ENCODE measurements at regions not wholly inside any gene's neighbourhood (a gene's known extent, or its start where the extent isn't known, plus 50 kb on each side); places are given as distances from the start of the nearest gene placed in this dataset.
A peak's percentile ranks its signal among the peaks of the same experiment; 100 is the strongest.

- Histone ChIP-seq H3K4me3 (ENCODE audit: low read length in 2 of 2) (no peak overlapping the region), H3K9me3 (ENCODE audit: control insufficient read depth in 2 of 2, insufficient read depth in 1 of 2, low read length in 1 of 2) (peaks cover 0 to 5% of the 10 kb centered on the region in 2 donors), H3K27ac (ENCODE audit: low read depth in 1 of 2, low read length in 1 of 2) (no peak overlapping the region), H3K36me3 (ENCODE audit: control insufficient read depth in 2 of 2, insufficient read depth in 2 of 2, low read length in 1 of 2) (no peaks in the 10 kb centered on the region), H3K4me1 (ENCODE audit: control insufficient read depth in 2 of 2, insufficient read depth in 2 of 2, low read length in 2 of 2) (peaks cover 0 to 3% of the 10 kb centered on the region in 2 donors), H3K27me3 (ENCODE audit: control insufficient read depth in 2 of 2, insufficient read depth in 1 of 2, low read length in 1 of 2) (no peaks in the 10 kb centered on the region)
- no peak for DNase-seq (ENCODE audit: low read depth in 6 of 9, low spot score in 9 of 9)
- 98% methylated on average over 3 of the region's 3 CpGs for WGBS
Observed at GRCh38 chr15:91456921-91457320, 356.9 kb downstream of the SV2B start.

DNA sequence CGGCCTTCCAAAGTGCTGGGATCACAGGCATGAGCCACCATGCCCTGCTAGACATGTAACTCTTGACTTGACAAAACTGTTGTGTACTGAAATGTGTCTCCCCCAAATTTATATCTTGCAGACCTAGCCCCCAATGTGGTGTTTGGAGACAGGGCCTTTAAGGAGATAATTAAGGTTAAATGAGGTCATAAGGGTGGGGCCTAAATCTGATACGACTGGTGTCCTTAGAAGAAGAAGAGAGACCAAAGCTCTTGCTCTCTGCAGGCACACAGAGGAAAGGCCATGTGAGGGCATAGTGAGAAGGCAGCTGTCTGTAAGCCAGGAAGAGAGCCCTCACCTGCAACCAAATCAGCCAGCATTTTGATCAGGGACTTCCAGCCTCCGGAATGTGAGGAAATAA is 361.3 kb downstream of the SV2B start:
- Histone ChIP-seq H3K27ac (ENCODE audit: low read depth in 1 of 2, low read length in 1 of 2) (no peak overlapping the region), H3K36me3 (ENCODE audit: control insufficient read depth in 2 of 2, insufficient read depth in 2 of 2, low read length in 1 of 2) (no peaks in the 10 kb centered on the region), H3K4me3 (ENCODE audit: low read length in 2 of 2) (no peak overlapping the region), H3K27me3 (ENCODE audit: control insufficient read depth in 2 of 2, insufficient read depth in 1 of 2, low read length in 1 of 2) (no peaks in the 10 kb centered on the region), H3K9me3 (ENCODE audit: control insufficient read depth in 2 of 2, insufficient read depth in 1 of 2, low read length in 1 of 2) (no peaks in the 10 kb centered on the region), H3K4me1 (ENCODE audit: control insufficient read depth in 2 of 2, insufficient read depth in 2 of 2, low read length in 2 of 2) (peaks cover 0 to 3% of the 10 kb centered on the region in 2 donors)
- DNase-seq (ENCODE audit: low read depth in 6 of 9, low spot score in 9 of 9) = no peak
- WGBS = 96% methylated on average over 3 of the region's 3 CpGs

- WGBS = 96% methylated on average over 4 of the region's 4 CpGs
- peaks cover 0 to 3% of the 10 kb centered on the region in 2 donors for H3K9me3 ChIP-seq (ENCODE audit: control insufficient read depth in 2 of 2, insufficient read depth in 1 of 2, low read length in 1 of 2)
- no peaks in the 10 kb centered on the region for H3K27me3 ChIP-seq (ENCODE audit: control insufficient read depth in 2 of 2, insufficient read depth in 1 of 2, low read length in 1 of 2)
- no peak overlapping the region for H3K4me3 ChIP-seq (ENCODE audit: low read length in 2 of 2)
- no peak overlapping the region for H3K27ac ChIP-seq (ENCODE audit: low read depth in 1 of 2, low read length in 1 of 2)
- DNase-seq (ENCODE audit: low read depth in 6 of 9, low spot score in 9 of 9) = no peak
- H3K4me1 ChIP-seq (ENCODE audit: control insufficient read depth in 2 of 2, insufficient read depth in 2 of 2, low read length in 2 of 2) = peaks cover 4 to 25% of the 10 kb centered on the region in 2 donors
- H3K36me3 ChIP-seq (ENCODE audit: control insufficient read depth in 2 of 2, insufficient read depth in 2 of 2, low read length in 1 of 2) = no peaks in the 10 kb centered on the region
Observed at GRCh38 chr15:91465086-91465485, 365.0 kb downstream of the SV2B start.

GRCh38 chr15:91465696-91466095 is 365.6 kb downstream of the SV2B start:
- Histone ChIP-seq H3K27me3 (ENCODE audit: control insufficient read depth in 2 of 2, insufficient read depth in 1 of 2, low read length in 1 of 2) (no peaks in the 10 kb centered on the region), H3K4me3 (ENCODE audit: low read length in 2 of 2) (no peak overlapping the region), H3K27ac (ENCODE audit: low read depth in 1 of 2, low read length in 1 of 2) (no peak overlapping the region), H3K4me1 (ENCODE audit: control insufficient read depth in 2 of 2, insufficient read depth in 2 of 2, low read length in 2 of 2) (peaks cover 5 to 31% of the 10 kb centered on the region in 2 donors), H3K36me3 (ENCODE audit: control insufficient read depth in 2 of 2, insufficient read depth in 2 of 2, low read length in 1 of 2) (no peaks in the 10 kb centered on the region), H3K9me3 (ENCODE audit: control insufficient read depth in 2 of 2, insufficient read depth in 1 of 2, low read length in 1 of 2) (peaks cover 0 to 3% of the 10 kb centered on the region in 2 donors)
- DNase-seq (ENCODE audit: low read depth in 6 of 9, low spot score in 9 of 9) = no peak
- WGBS = 88% methylated on average over 7 of the region's 7 CpGs

GRCh38 chr15:91468871-91469580 is 369.0 kb downstream of the SV2B start:
- no peaks in the 10 kb centered on the region for H3K36me3 ChIP-seq (ENCODE audit: control insufficient read depth in 2 of 2, insufficient read depth in 2 of 2, low read length in 1 of 2)
- WGBS = 96% methylated on average over 5 of the region's 5 CpGs
- peaks cover 0 to 6% of the 10 kb centered on the region in 2 donors for H3K9me3 ChIP-seq (ENCODE audit: control insufficient read depth in 2 of 2, insufficient read depth in 1 of 2, low read length in 1 of 2)
- no peaks in the 10 kb centered on the region for H3K27me3 ChIP-seq (ENCODE audit: control insufficient read depth in 2 of 2, insufficient read depth in 1 of 2, low read length in 1 of 2)
- DNase-seq (ENCODE audit: low read depth in 6 of 9, low spot score in 9 of 9) = no peak
- H3K4me1 ChIP-seq (ENCODE audit: control insufficient read depth in 2 of 2, insufficient read depth in 2 of 2, low read length in 2 of 2) = peaks cover 17 to 45% of the 10 kb centered on the region in 2 donors
- H3K4me3 ChIP-seq (ENCODE audit: low read length in 2 of 2) = no peak overlapping the region
- peak overlapping the region in 1 of 2 donors; percentile 83 for H3K27ac ChIP-seq (ENCODE audit: low read depth in 1 of 2, low read length in 1 of 2)

- H3K27ac ChIP-seq (ENCODE audit: low read depth in 1 of 2, low read length in 1 of 2) = peak overlapping the region in 1 of 2 donors; percentile 83
- WGBS = 67% methylated on average over 17 of the region's 17 CpGs
Observed at GRCh38 chr15:91469632-91470567, 369.8 kb downstream of the SV2B start.

GRCh38 chr15:91471468-91471867 is 371.4 kb downstream of the SV2B start:
- no peak for DNase-seq (ENCODE audit: low read depth in 6 of 9, low spot score in 9 of 9)
- peak overlapping the region in 1 of 2 donors; percentile 46 for H3K27ac ChIP-seq (ENCODE audit: low read depth in 1 of 2, low read length in 1 of 2)
- H3K36me3 ChIP-seq (ENCODE audit: control insufficient read depth in 2 of 2, insufficient read depth in 2 of 2, low read length in 1 of 2) = no peaks in the 10 kb centered on the region
- peaks cover 0 to 6% of the 10 kb centered on the region in 2 donors for H3K9me3 ChIP-seq (ENCODE audit: control insufficient read depth in 2 of 2, insufficient read depth in 1 of 2, low read length in 1 of 2)
- H3K27me3 ChIP-seq (ENCODE audit: control insufficient read depth in 2 of 2, insufficient read depth in 1 of 2, low read length in 1 of 2) = no peaks in the 10 kb centered on the region
- no peak overlapping the region for H3K4me3 ChIP-seq (ENCODE audit: low read length in 2 of 2)
- 7% methylated on average over 6 of the region's 6 CpGs for WGBS
- H3K4me1 ChIP-seq (ENCODE audit: control insufficient read depth in 2 of 2, insufficient read depth in 2 of 2, low read length in 2 of 2) = peaks cover 17 to 45% of the 10 kb centered on the region in 2 donors

More at GRCh38 chr15:91469632-91470567, 369.8 kb downstream of the SV2B start:
- peaks cover 17 to 45% of the 10 kb centered on the region in 2 donors for H3K4me1 ChIP-seq (ENCODE audit: control insufficient read depth in 2 of 2, insufficient read depth in 2 of 2, low read length in 2 of 2)
- no peaks in the 10 kb centered on the region for H3K27me3 ChIP-seq (ENCODE audit: control insufficient read depth in 2 of 2, insufficient read depth in 1 of 2, low read length in 1 of 2)
- H3K36me3 ChIP-seq (ENCODE audit: control insufficient read depth in 2 of 2, insufficient read depth in 2 of 2, low read length in 1 of 2) = no peaks in the 10 kb centered on the region
- peaks cover 0 to 6% of the 10 kb centered on the region in 2 donors for H3K9me3 ChIP-seq (ENCODE audit: control insufficient read depth in 2 of 2, insufficient read depth in 1 of 2, low read length in 1 of 2)
- DNase-seq (ENCODE audit: low read depth in 6 of 9, low spot score in 9 of 9) = peak; percentile 39 to 90 (median 69)
- H3K4me3 ChIP-seq (ENCODE audit: low read length in 2 of 2) = no peak overlapping the region

- DNase-seq (ENCODE audit: low read depth in 6 of 9, low spot score in 9 of 9) = peak; percentile 30 to 87 (median 66)
- no peak overlapping the region for H3K4me3 ChIP-seq (ENCODE audit: low read length in 2 of 2)
- 3% methylated on average over 3 of the region's 3 CpGs for WGBS
- no peaks in the 10 kb centered on the region for H3K36me3 ChIP-seq (ENCODE audit: control insufficient read depth in 2 of 2, insufficient read depth in 2 of 2, low read length in 1 of 2)
- H3K9me3 ChIP-seq (ENCODE audit: control insufficient read depth in 2 of 2, insufficient read depth in 1 of 2, low read length in 1 of 2) = peaks cover 0 to 6% of the 10 kb centered on the region in 2 donors
- no peaks in the 10 kb centered on the region for H3K27me3 ChIP-seq (ENCODE audit: control insufficient read depth in 2 of 2, insufficient read depth in 1 of 2, low read length in 1 of 2)
- H3K27ac ChIP-seq (ENCODE audit: low read depth in 1 of 2, low read length in 1 of 2) = peak overlapping the region in 1 of 2 donors; percentile 76
- H3K4me1 ChIP-seq (ENCODE audit: control insufficient read depth in 2 of 2, insufficient read depth in 2 of 2, low read length in 2 of 2) = peaks cover 17 to 47% of the 10 kb centered on the region in 2 donors
Observed at GRCh38 chr15:91472316-91472756, 372.3 kb downstream of the SV2B start.
